GM12865 (cell line): ENCODE measurements at regions not wholly inside any gene's neighbourhood (a gene's known extent, or its start where the extent isn't known, plus 50 kb on each side); places are given as distances from the start of the nearest gene placed in this dataset.

Experiments
- DNase-seq: peaks from one replicate; pipeline ENCODE4 v3.0.0; 2010; ENCODE audit warnings: low read depth
- H3K4me3 ChIP-seq: 2 replicates; pipeline ENCODE4 v1.5.1; 2011; ENCODE audit warnings: mild to moderate bottlenecking, low read depth, low read length, control low read depth
- TF ChIP-seq, protein P1 (sequence below): IDR thresholded peaks from 2 replicates; pipeline ENCODE4 v1.5.1; 2011; ENCODE audit warnings: low read length, control low read depth, low read depth, inconsistent platforms; ENCODE audit not compliant: insufficient read depth; ENCODE audit errors: missing control alignments

DNA sequence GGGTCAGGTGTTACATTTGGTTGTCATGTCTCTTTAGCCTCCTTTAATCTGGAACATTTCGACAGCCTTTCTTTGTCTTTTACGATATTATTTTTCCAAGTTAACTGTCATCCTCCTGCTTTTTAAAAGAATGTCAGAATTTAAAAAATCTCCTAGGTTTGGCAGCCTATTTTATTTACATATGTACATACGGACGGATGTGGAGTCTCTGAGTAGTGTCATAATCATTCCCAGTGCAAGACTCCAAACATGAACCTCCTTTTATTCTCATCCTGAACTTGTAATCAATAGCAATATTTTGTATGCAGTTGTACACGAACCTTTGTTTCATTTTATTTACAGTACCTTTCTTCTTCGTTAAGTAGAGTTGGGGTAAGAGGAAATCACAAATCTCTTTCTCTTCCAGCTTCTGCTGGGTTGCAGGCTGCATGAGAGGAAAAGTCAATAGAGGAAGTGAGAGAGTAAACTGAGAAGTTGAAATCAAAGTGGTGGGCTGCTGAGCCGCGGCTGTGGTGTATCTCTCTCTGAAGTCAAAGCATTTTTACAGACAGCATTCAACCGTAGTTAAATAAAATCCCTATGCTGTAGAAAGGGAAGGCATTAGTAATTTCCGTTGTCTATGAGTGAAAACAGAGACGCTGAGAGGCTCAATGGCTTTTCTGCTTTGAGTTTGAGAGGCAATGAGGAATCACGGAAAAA, 53.9 kb upstream of the RPS6KA3 start:
- DNase-seq = peak; percentile 75
- H3K4me3 ChIP-seq = no peak overlapping the region
- TF ChIP-seq, protein P1, sequence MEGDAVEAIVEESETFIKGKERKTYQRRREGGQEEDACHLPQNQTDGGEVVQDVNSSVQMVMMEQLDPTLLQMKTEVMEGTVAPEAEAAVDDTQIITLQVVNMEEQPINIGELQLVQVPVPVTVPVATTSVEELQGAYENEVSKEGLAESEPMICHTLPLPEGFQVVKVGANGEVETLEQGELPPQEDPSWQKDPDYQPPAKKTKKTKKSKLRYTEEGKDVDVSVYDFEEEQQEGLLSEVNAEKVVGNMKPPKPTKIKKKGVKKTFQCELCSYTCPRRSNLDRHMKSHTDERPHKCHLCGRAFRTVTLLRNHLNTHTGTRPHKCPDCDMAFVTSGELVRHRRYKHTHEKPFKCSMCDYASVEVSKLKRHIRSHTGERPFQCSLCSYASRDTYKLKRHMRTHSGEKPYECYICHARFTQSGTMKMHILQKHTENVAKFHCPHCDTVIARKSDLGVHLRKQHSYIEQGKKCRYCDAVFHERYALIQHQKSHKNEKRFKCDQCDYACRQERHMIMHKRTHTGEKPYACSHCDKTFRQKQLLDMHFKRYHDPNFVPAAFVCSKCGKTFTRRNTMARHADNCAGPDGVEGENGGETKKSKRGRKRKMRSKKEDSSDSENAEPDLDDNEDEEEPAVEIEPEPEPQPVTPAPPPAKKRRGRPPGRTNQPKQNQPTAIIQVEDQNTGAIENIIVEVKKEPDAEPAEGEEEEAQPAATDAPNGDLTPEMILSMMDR = no peak

DNA sequence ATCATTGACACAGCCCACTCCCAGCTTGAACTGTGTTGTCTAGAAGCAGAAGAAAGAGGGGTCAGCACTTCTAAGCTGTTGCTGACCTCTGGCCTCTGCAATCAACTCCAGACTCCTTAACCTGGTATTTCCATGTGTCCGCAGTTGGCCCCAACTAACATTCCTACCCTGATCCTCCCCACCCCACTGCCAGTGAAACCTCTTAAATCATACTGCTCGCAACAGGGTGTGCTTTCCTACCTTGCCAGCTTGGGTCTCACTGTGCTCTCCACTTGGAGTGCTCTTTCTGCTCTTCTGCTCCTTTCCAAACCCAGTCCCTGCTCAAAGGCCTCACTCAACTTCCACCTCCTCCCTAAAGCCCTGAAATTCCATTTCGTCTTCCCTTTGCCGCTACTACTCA, 52.3 kb upstream of the RPS6KA3 start:
- DNase-seq = no peak
- TF ChIP-seq, protein P1 = no peak
- no peak overlapping the region for H3K4me3 ChIP-seq

DNA sequence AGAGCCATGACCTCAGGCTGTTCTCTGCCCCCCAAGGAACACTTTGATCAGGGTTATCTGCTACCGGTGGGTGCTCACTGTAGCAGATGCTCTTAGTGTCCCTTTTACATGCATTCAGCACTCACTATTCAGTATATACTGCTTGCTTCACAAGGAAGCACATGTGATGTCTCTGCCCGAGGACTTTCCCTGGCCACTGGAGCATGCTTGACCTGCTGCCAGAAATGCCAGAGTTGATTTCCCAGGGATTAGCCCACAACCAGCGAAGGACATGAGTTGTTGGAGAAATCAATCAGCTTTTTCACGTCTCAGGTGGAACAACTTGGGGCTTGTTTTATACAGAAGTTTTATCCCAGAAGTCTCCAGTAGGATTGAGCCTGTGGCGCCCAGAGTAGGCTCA, 51.2 kb upstream of the RPS6KA3 start:
- TF ChIP-seq, protein P1 = no peak
- no peak for DNase-seq
- no peak overlapping the region for H3K4me3 ChIP-seq
